Skeletal muscle tissue (tissue), 3 donors: ENCODE measurements at regions not wholly inside any gene's neighbourhood (a gene's known extent, or its start where the extent isn't known, plus 50 kb on each side); places are given as distances from the start of the nearest gene placed in this dataset.

Experiments used
- H3K27ac ChIP-seq: one replicate; pipeline ENCODE4 v1.7.0; 2013; ENCODE audit warnings: mild to moderate bottlenecking, low read depth, low read length, inconsistent platforms
- H3K27me3 ChIP-seq, 3 donors: one replicate each; pipeline ENCODE4 v1.7.0; 2013; ENCODE audit warnings: low read length in 3 of 3; ENCODE audit not compliant: control insufficient read depth in 3 of 3, insufficient read depth in 3 of 3
- H3K36me3 ChIP-seq, 3 donors: one replicate each; pipeline ENCODE4 v1.7.0; 2013; ENCODE audit warnings: low read length in 3 of 3; ENCODE audit not compliant: control insufficient read depth in 3 of 3, insufficient read depth in 3 of 3
- H3K4me1 ChIP-seq, 3 donors: one replicate each; pipeline ENCODE4 v1.7.0; 2013; ENCODE audit warnings: low read length in 3 of 3, mild to moderate bottlenecking in 3 of 3; ENCODE audit not compliant: control insufficient read depth in 3 of 3, insufficient read depth in 3 of 3
- H3K4me3 ChIP-seq, 3 donors: one replicate each; pipeline ENCODE4 v1.7.0; 2013; ENCODE audit warnings: low read length in 3 of 3
- H3K9ac ChIP-seq, 3 donors: one replicate each; pipeline ENCODE4 v1.7.0; 2013; ENCODE audit warnings: low read length in 3 of 3, mild to moderate bottlenecking in 3 of 3, moderate library complexity in 2 of 3, low read depth in 1 of 3
- H3K9me3 ChIP-seq, 3 donors: one replicate each; pipeline ENCODE4 v1.7.0; 2013; ENCODE audit warnings: low read length in 3 of 3; ENCODE audit not compliant: control insufficient read depth in 3 of 3
- donor health status: Osteomylitis.

DNA sequence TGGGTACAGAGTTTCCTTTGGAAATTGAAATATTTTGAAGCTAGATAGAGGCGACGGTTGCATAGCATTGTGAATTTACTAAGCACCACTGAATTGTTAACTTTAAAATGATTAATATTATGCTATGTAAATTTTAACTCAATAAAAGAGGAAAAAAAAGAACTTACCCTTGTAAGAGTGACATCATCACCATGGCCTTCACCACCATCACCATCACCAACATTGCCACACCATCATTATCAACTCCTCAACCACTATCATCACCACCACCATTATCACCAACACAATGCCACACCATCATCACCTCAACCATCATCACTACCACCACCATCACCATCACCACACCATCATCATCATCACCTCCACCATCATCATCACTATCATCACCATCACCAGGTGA, 113.9 kb downstream of the TUBA3C start:
- no peaks in the 10 kb centered on the region for H3K36me3 ChIP-seq
- H3K9me3 ChIP-seq: no peaks in the 10 kb centered on the region
- H3K27ac ChIP-seq: no peak overlapping the region
- H3K4me3 ChIP-seq: no peak overlapping the region
- no peak overlapping the region for H3K9ac ChIP-seq
- no peaks in the 10 kb centered on the region for H3K27me3 ChIP-seq
- no peaks in the 10 kb centered on the region for H3K4me1 ChIP-seq

DNA sequence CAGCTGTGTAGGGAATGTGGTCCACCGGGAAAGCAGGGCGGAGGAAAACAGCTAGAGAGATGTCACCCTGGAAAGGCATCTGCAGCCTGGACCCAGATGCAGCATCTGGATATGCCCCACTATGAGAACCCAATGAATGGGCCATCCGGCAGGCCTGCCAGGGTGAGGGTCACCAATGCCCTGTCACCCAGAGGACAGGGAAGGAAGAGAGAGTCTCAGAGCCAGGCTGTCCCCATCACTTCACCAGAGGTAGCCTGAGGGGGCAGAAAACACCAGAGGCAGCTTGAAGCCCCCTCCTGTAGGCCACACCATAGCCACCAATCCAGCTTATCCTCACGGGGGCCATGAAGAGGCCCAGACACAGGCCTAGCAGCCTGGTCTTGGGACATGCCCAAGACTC, 118.8 kb downstream of the TUBA3C start:
- Histone ChIP-seq H3K9ac (no peak overlapping the region), H3K9me3 (peaks cover 0 to 3% (median 0%) of the 10 kb centered on the region in 3 donors), H3K4me3 (no peak overlapping the region), H3K27me3 (no peaks in the 10 kb centered on the region), H3K36me3 (no peaks in the 10 kb centered on the region), H3K27ac (no peak overlapping the region), H3K4me1 (no peaks in the 10 kb centered on the region)

DNA sequence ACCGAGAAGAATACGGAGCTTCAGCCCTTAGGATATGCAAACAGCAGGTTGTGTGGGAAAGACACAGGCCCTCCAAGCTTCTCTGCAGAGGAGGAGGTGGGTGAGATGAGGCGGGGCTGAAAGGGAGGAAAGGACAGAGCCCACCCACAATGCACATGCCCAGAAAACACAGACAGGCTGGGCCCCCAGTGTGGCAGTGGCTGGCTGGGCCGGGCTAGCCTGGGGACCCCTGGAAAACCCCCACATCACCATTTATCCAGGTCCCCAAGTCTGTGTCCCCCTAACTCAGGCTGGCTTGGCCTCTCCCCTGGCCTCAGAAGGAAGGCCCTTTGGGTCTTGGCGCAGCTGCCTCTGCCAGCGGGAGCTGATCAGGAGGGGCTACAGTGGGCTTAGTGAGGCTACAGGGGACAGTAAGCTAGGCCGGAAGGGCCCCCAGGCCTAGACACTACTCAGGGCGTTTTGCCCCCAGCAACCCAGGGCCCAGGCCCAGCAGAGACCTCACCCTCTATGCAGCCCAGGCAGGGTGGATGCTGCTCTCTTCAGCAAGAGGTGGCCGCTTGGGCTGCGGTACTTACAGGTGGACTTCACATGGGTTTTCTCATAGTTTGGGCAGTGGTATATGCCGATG, 119.5 kb downstream of the TUBA3C start:
- peaks cover 0 to 3% (median 0%) of the 10 kb centered on the region in 3 donors for H3K9me3 ChIP-seq
- H3K9ac ChIP-seq: no peak overlapping the region
- no peak overlapping the region for H3K4me3 ChIP-seq
- no peaks in the 10 kb centered on the region for H3K4me1 ChIP-seq
- H3K27ac ChIP-seq: no peak overlapping the region
- no peaks in the 10 kb centered on the region for H3K27me3 ChIP-seq
- no peaks in the 10 kb centered on the region for H3K36me3 ChIP-seq

DNA sequence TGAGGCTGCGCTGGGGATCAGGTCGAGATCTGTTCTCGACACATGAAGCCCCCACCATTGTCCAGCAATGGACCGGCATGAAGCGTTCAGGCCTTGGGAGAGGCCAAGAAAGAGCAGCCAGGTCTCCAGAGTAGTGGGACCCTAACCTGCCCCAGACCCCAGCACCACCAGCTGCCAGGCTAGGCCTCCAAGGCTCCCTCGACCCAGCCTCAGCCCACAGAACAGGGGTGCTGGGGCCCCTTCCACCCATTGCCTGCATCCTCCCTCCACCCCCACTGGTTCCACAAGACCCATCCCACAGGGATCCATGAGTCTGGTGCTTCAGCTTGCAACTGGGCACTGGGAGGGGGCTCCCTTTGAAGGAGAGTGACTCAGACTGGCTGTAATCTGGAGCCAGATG, 120.3 kb downstream of the TUBA3C start:
- Histone ChIP-seq H3K4me1 (no peaks in the 10 kb centered on the region), H3K27ac (no peak overlapping the region), H3K36me3 (no peaks in the 10 kb centered on the region), H3K27me3 (no peaks in the 10 kb centered on the region), H3K9ac (no peak overlapping the region), H3K4me3 (no peak overlapping the region), H3K9me3 (peaks cover 0 to 3% (median 0%) of the 10 kb centered on the region in 3 donors)

DNA sequence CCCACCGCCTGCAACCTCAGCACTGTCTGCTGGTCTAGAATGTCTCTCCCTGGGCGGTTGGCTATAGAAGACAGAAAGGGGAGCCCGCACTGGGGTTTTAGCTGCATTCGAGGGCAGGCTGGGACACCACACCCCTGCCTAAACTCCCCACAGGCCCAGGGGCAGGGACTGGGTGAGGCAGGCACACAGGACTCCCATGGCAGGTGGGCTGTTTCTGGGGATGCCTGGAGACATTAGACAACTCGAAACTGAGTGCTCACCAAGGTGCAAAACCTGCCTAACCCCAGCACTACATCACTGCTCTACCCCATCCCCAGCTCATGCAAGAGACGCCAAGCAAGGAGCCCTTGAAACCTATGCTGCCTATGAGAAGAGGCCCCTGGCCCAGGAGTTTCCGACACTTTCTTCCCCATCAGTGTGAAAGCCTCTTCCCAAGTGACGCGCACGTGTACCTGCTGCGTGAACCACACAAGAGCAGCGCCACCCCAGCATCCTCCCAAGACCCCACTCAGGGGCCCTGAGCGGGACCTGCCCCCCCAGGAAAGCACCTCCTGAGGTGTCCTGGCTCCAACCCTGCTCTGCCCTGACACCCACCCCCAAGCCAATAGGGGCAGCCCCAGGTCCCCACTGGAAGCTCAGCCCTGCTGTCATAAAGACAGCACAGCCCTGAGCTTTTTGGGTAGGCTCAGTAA, 121.2 kb downstream of the TUBA3C start:
- H3K9ac ChIP-seq: no peak overlapping the region
- no peak overlapping the region for H3K27ac ChIP-seq
- peaks cover 0 to 3% (median 0%) of the 10 kb centered on the region in 3 donors for H3K9me3 ChIP-seq
- H3K27me3 ChIP-seq: no peaks in the 10 kb centered on the region
- no peak overlapping the region for H3K4me3 ChIP-seq
- no peaks in the 10 kb centered on the region for H3K4me1 ChIP-seq
- H3K36me3 ChIP-seq: no peaks in the 10 kb centered on the region

DNA sequence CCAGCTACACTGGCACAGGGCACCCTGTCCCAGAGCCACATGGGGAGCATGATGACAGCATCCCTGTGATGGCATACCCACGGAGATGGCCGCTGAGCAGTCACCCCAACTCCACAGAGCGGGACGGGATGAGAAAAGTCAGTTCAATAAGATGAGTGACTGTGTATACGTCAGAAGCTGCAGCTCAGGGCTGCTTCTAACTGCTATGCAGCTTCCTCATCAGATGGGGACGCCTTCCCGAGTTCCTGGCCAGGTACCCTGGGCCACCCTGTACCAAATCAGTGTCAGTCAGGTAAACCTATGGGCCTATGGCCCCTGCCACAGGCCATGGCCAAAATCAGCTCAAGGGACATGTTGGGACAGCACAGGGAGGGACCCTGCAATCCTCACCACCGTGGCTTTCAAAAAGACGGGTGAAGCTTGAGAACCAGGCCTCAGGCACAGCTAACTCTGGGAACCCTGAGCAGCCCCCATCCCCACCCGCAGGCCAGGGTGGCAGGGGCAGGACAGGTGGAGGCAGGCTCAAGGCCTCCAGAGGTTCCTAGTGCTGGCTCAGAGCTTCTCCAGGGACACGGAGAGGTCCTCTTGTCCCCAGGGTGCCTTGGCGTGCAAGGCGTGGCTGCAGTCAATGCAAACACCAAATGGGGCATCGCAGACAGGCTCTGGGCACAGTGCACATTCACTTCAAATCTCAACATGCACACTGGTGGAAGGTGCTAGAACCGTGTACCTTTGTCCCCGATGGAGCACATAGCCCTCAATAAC, 122.4 kb downstream of the TUBA3C start:
- Histone ChIP-seq H3K27ac (no peak overlapping the region), H3K9me3 (peaks cover 0 to 3% (median 0%) of the 10 kb centered on the region in 3 donors), H3K36me3 (no peaks in the 10 kb centered on the region), H3K9ac (no peak overlapping the region), H3K4me3 (no peak overlapping the region), H3K4me1 (no peaks in the 10 kb centered on the region), H3K27me3 (no peaks in the 10 kb centered on the region)

DNA sequence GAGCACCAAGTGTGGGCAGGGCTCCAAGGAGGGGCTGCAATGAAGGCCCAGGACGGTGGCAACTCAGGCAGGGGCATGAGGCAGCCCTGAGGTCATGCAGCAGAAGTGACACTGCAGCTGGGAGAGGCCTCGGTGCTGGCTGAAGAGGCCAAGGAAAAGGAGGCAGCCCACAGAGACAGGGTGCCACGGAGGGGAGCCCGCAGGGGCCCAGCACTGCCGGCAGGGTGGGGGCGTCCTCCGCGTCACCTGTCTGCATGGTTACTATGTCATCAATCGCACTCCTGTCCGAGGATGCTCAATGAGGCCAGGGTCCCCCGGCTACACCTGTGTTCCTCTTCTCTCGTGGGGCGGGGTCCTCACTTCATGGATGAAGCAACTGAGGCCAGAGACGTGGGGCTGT, 123.1 kb downstream of the TUBA3C start:
- Histone ChIP-seq H3K27ac (no peak overlapping the region), H3K36me3 (no peaks in the 10 kb centered on the region), H3K9me3 (peaks cover 0 to 3% (median 0%) of the 10 kb centered on the region in 3 donors), H3K4me3 (no peak overlapping the region), H3K27me3 (no peaks in the 10 kb centered on the region), H3K9ac (no peak overlapping the region), H3K4me1 (no peaks in the 10 kb centered on the region)

DNA sequence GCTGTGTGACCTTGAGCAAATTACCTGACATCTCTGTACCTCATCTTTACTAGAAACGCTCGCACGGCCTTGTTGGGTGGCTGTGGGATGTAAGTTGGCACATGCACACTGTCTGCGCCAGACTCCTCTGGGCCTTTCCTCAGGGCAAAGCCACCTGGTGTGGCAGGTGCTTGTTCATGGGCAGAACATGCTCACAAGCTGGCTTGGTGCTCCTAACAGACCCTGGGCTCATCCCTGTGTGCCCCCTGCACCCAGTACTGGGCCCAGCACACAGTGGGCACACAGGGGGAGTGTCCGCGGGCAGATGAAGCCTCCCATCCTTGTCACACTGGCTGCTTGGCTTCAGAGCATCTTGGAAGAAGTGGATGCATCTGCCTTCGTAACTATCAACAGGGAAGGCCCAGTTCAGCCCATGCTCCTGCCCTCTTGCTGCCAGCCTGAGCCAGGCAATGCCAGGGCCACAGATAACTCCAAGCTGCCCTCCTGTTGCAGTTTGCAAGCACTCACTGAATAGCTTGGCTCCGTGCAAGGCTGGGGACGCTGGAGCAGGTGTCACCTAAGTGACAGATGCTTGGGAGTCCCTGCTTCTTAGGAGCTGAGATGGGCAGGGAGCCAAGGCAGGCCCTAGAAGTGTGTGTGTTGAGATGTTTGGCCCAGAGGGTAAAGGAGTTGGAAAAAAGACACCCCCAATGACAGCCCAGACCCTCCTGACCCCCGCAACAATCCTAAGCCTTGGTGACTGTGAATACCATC, 123.9 kb downstream of the TUBA3C start:
- H3K9me3 ChIP-seq: peaks cover 0 to 3% (median 0%) of the 10 kb centered on the region in 3 donors
- no peak overlapping the region for H3K27ac ChIP-seq
- H3K4me3 ChIP-seq: no peak overlapping the region
- H3K9ac ChIP-seq: no peak overlapping the region
- H3K36me3 ChIP-seq: no peaks in the 10 kb centered on the region
- H3K27me3 ChIP-seq: no peaks in the 10 kb centered on the region
- no peaks in the 10 kb centered on the region for H3K4me1 ChIP-seq

DNA sequence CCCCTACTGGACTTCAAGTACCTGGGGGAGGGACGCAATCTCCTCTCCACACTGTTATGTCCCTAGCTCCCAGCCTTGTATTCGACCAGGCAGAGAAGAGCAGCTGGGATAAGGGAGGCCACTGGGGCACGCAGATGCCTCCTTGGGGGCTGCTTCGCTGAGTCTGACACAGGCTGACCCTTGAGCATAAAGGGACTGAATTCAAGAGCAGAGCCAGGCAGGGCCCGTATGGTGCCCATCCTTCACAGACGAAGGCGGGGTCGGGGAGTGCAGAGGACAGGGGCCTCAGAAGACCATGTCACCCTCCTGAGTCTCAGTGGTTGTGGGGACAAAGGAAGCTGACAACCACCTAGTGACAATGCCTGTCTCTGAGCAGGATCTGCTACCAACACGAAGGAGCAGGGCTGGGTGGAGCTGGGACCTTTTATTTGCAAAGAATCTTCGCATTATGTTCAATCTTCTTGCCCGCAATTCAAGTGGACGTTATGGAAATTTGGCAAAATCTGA, 124.6 kb downstream of the TUBA3C start:
- Histone ChIP-seq H3K27me3 (no peaks in the 10 kb centered on the region), H3K9ac (no peak overlapping the region), H3K4me1 (no peaks in the 10 kb centered on the region), H3K27ac (no peak overlapping the region), H3K4me3 (no peak overlapping the region), H3K36me3 (no peaks in the 10 kb centered on the region), H3K9me3 (peaks cover 0 to 3% (median 0%) of the 10 kb centered on the region in 3 donors)
